HK-2 (cell line): ENCODE measurements at regions not wholly inside any gene's neighbourhood (a gene's known extent, or its start where the extent isn't known, plus 50 kb on each side); places are given as distances from the start of the nearest gene placed in this dataset.

Experiments
- DNase-seq: peaks from one replicate; pipeline ENCODE4 v3.0.0-alpha.2; 2018; ENCODE audit not compliant: unreplicated experiment

DNA sequence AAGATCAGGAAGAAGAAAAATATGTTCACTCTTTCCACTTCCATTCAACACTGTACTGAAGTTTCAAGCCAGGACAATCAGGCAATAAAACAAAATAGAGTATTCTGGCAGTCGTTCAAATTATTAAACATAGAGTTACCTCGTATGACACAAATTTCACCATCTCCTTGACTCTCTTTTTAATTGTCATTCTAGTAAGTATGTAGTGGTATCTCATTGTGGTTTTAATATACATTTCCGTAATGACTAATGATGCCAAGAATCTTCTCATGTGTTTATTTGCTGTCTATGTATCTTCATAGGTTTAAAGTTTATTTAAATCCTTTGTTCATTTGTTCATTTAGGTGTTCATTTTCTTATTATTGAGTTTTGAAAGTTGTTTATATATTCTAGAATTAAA lies 352.2 kb downstream of the IDS start:
- no peak for DNase-seq

DNA sequence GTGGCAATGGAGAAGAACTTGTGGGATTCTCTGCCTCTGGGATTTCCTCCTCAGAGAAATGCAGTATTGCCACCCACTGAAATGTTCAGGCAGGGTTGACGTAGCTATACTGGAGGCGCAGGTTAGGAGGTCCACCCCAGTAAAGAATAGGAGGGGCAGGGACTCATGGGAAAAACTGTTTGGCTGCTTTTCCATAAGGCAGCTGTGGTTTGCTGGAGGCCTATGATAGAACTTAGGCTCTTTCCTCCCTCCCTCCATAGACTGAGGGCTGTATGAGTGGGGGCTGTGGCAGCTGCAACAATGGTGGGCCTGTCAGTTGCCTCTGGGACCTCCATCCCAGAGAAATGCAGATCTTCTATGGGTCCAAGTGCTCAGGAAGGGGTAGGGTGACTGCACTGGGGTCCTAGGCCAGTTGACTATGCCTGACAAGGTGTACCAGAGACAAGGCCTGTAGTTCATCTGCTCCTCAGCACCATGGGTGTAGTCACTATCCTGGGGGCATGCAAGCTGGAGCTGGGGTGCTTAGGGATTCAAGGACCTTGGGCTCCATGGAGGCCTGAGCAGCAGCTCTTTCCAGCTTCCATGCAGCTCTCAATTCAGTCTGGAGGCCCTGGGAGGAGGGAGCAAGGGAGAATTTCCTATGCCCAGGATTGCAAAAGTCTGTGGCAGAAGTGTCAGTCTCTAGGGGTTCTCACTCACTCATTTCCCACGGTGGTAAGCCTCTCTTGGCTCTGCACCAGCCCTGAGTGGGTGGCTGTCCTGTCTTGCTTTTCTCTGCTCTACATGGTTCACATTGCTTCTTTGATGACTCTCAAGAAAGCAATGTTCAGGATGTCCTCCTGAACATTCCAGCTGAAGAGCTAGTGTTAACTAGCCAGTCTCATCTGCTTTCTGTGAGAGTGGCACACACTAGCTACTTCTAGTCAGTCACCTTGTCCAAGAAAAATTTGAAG lies 353.0 kb downstream of the IDS start:
- no peak for DNase-seq

- no peak for DNase-seq
These were observed 359.2 kb downstream of the IDS start for GRCh38 chrX:149145845-149146285.

GRCh38 chrX:149131774-149132173 lies 373.3 kb downstream of the IDS start:
- DNase-seq: no peak

GRCh38 chrX:149129767-149130166 lies 375.3 kb downstream of the IDS start:
- DNase-seq: no peak

DNA sequence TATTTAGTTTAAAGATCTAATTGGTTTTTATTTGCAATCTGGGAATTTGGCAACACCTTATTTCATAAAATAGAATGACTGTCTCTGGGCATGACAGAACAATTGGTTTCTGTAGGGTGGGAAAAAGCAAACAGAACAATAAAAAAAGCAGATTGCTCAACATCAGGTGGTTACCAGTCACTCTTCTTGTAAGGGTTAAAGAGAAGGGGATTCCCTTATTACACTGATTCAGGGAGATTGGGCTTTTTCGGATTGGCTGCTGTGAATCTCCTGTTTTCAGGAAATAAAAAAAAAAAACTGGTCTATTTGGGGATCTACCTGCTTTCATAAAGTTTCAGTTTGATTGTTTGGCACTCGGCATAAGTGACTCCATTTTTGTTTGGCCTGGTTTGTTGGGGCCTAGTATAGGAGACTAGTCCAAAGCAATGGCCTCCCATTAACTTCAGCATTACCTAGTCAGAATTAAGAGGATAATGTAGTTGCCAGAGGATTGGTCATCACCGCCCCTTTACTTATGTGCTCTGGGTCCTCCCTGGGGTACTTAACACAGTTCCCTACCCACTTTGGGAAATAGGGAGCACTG lies 380.5 kb downstream of the IDS start:
- DNase-seq: no peak

- no peak for DNase-seq
These were observed 383.7 kb downstream of the IDS start for GRCh38 chrX:149121206-149121920.

DNA sequence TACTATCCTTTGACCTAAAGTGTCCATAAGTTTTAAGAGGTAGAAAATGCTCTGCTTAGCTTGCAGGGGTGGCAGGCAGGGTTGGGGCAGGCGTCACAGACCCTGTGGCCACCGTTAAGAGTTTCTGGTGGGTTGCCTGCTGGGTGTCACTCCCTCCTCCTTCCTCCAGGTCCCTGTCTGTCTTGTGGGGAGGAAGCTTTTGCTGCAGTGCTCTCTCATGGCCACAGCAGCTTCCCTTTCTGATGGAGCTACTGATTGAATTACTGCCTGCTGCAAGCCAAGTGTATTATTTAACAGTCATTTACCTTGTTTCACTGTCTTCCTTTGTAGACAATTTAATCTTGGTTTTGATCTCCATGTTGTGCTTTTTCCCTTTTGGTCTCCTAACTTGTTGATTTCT lies 384.6 kb downstream of the IDS start:
- no peak for DNase-seq

GRCh38 chrX:149114874-149115273 lies 390.2 kb downstream of the IDS start:
- no peak for DNase-seq

- no peak for DNase-seq
These were observed 391.1 kb downstream of the IDS start for GRCh38 chrX:149114001-149114400.

DNA sequence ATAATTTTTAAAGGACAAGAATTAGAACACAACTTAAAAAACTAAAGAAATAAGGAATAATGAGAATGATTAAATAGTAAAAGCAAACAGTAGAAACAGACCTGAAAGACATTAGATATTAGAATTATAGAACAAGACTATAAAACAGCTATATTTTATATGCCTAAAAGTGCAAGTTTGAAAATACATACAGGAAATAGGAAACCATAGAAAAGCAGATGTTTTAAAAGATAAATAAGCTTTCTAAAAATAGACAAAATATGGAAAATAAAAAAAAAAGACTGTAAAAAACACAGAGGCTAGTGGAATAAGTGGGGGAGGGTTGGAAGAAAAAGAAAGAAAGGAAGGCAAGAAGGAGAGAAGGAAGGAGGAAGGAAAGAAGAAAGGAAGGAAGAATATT lies 407.3 kb downstream of the IDS start:
- DNase-seq: no peak

- DNase-seq: no peak
These were observed 412.9 kb downstream of the IDS start for GRCh38 chrX:149092179-149092578.

- DNase-seq: no peak
These were observed 425.2 kb downstream of the IDS start for GRCh38 chrX:149079805-149080406.

DNA sequence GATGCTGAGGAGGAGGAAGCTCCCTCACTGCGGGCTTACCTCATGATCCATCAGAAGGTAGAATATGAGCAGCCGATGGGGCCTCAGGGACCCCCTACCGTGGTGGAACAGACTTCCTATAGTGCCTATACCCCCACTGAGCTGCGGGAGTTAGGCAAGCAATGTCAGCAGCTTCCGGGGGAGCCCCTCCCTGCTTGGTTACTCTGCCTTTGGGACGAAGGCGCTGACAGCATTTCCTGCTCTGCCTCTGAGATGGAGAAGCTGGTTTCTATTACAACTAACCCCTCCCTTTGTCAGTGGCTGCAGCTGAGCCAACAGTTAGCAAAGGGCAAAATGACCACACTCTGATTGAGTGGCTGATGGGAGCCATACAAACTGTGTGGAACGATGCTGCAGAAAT lies 430.7 kb downstream of the IDS start:
- no peak for DNase-seq

DNA sequence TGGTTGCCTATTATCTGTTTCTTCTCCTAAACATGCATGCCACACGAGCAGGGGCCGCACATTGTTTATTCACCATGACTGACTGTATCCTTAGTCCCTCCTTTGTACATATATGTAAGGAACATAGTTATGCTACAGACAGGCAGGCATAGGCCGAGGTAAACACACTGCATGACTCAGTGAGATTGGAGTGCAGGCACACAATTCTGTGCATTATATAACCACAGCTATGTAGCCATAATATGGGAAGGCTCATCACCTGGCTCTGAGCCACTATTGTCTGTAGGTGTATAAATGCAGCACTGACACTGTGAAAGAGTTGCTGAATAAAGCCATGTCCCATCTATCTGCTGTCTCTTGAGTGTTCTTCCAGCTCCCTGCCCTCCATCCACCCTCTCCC lies 431.6 kb downstream of the IDS start:
- DNase-seq: no peak

DNA sequence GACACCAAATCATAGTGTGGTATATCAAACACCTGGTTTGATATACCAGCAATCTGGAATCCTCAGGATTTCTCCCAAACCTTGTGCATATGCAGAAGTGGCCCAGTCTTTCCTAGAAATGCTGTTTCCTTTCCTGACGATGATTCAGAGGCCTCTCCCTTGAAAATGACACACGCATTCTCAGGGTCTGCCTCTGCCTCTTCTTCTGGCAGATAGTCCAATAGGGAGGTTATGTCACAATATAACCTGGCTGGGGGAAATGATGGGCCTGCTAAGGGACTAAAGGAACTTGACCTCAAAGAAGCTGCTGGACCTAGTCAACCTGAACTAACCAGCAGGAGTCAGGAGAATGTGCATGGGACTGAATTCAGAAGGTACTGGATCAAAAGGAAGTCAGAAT lies 435.2 kb downstream of the IDS start:
- no peak for DNase-seq

DNA sequence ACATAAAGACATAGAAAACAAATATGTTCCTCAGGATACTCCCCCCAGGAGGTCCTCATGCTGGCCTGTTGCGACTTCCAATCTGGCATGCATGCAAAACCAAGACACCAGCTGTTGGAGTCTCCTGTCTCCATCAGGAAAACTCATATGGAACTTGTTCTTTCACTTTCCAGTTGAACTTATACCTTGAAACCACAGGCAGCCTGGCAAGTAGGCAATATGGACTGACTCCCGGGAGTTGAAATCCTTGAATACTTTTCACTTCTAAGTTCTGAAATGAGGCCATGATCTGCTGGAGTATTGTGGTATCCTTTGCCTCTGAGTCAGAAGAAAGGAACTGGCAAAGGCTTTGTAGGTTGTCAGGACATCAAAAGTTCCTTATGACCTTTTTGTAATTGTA lies 444.2 kb downstream of the IDS start:
- no peak for DNase-seq
